ENCODE measurements at regions not wholly inside any gene's neighbourhood (a gene's known extent, or its start where the extent isn't known, plus 50 kb on each side); places are given as distances from the start of the nearest gene placed in this dataset.

GRCh38 chr10:105838392-105838791, 1197.3 kb downstream of the SORCS3 start:
- Histone ChIP-seq H3K36me3 (ENCODE audit: insufficient read depth, low read length) (no peaks in the 10 kb centered on the region), H3K4me3 (ENCODE audit: low read depth, low read length) (peak overlapping the region; percentile 73), H3K27me3 (ENCODE audit: insufficient read depth, low read length) (no peaks in the 10 kb centered on the region; the same call in 1 of the 2 replicates), H3K79me2 (ENCODE audit: control insufficient read depth, insufficient read depth, low read length, unreplicated experiment) (no peaks in the 10 kb centered on the region), H3K27ac (ENCODE audit: low read depth, low read length) (no peak overlapping the region), H2AFZ (ENCODE audit: low read length, unreplicated experiment) (peak overlapping the region; percentile 80), H3K4me1 (ENCODE audit: control insufficient read depth, insufficient read depth, low read length, unreplicated experiment) (no peaks in the 10 kb centered on the region)

- Histone ChIP-seq H3K36me3 (ENCODE audit: insufficient read depth, low read length) (no peaks in the 10 kb centered on the region), H2AFZ (ENCODE audit: low read length, unreplicated experiment) (peak overlapping the region; percentile 80), H3K79me2 (ENCODE audit: control insufficient read depth, insufficient read depth, low read length, unreplicated experiment) (no peaks in the 10 kb centered on the region), H3K27ac (ENCODE audit: low read depth, low read length) (no peak overlapping the region), H3K4me3 (ENCODE audit: low read depth, low read length) (peak overlapping the region; percentile 73), H3K4me1 (ENCODE audit: control insufficient read depth, insufficient read depth, low read length, unreplicated experiment) (no peaks in the 10 kb centered on the region), H3K27me3 (ENCODE audit: insufficient read depth, low read length) (no peaks in the 10 kb centered on the region; the same call in 1 of the 2 replicates)
Measured at GRCh38 chr10:105837951-105838350, 1196.9 kb downstream of the SORCS3 start.

GRCh38 chr10:105834261-105835059, 1193.4 kb downstream of the SORCS3 start:
- Histone ChIP-seq H2AFZ (ENCODE audit: low read length, unreplicated experiment) (no peak overlapping the region), H3K27me3 (ENCODE audit: insufficient read depth, low read length) (no peaks in the 10 kb centered on the region), H3K36me3 (ENCODE audit: insufficient read depth, low read length) (no peaks in the 10 kb centered on the region), H3K4me1 (ENCODE audit: control insufficient read depth, insufficient read depth, low read length, unreplicated experiment) (no peaks in the 10 kb centered on the region), H3K27ac (ENCODE audit: low read depth, low read length) (no peak overlapping the region), H3K79me2 (ENCODE audit: control insufficient read depth, insufficient read depth, low read length, unreplicated experiment) (no peaks in the 10 kb centered on the region), H3K4me3 (ENCODE audit: low read depth, low read length) (no peak overlapping the region)

GRCh38 chr10:105827133-105827532, 1186.0 kb downstream of the SORCS3 start:
- Histone ChIP-seq H3K4me3 (ENCODE audit: low read depth, low read length) (no peak overlapping the region), H3K27ac (ENCODE audit: low read depth, low read length) (no peak overlapping the region), H2AFZ (ENCODE audit: low read length, unreplicated experiment) (no peak overlapping the region), H3K36me3 (ENCODE audit: insufficient read depth, low read length) (no peaks in the 10 kb centered on the region), H3K27me3 (ENCODE audit: insufficient read depth, low read length) (no peaks in the 10 kb centered on the region), H3K79me2 (ENCODE audit: control insufficient read depth, insufficient read depth, low read length, unreplicated experiment) (no peaks in the 10 kb centered on the region), H3K4me1 (ENCODE audit: control insufficient read depth, insufficient read depth, low read length, unreplicated experiment) (no peaks in the 10 kb centered on the region)

- H3K27me3 ChIP-seq (ENCODE audit: insufficient read depth, low read length), result no peaks in the 10 kb centered on the region
- no peak overlapping the region for H3K27ac ChIP-seq (ENCODE audit: low read depth, low read length)
- H3K4me3 ChIP-seq (ENCODE audit: low read depth, low read length), result no peak overlapping the region
- no peaks in the 10 kb centered on the region for H3K4me1 ChIP-seq (ENCODE audit: control insufficient read depth, insufficient read depth, low read length, unreplicated experiment)
- no peak overlapping the region for H2AFZ ChIP-seq (ENCODE audit: low read length, unreplicated experiment)
- H3K36me3 ChIP-seq (ENCODE audit: insufficient read depth, low read length), result no peaks in the 10 kb centered on the region
- H3K79me2 ChIP-seq (ENCODE audit: control insufficient read depth, insufficient read depth, low read length, unreplicated experiment), result no peaks in the 10 kb centered on the region
Measured at GRCh38 chr10:105807935-105808587, 1167.0 kb downstream of the SORCS3 start.

GRCh38 chr10:105803206-105803605, 1162.1 kb downstream of the SORCS3 start:
- Histone ChIP-seq H3K79me2 (ENCODE audit: control insufficient read depth, insufficient read depth, low read length, unreplicated experiment) (no peaks in the 10 kb centered on the region), H3K27ac (ENCODE audit: low read depth, low read length) (no peak overlapping the region), H3K4me1 (ENCODE audit: control insufficient read depth, insufficient read depth, low read length, unreplicated experiment) (no peaks in the 10 kb centered on the region), H3K36me3 (ENCODE audit: insufficient read depth, low read length) (no peaks in the 10 kb centered on the region), H2AFZ (ENCODE audit: low read length, unreplicated experiment) (no peak overlapping the region), H3K4me3 (ENCODE audit: low read depth, low read length) (no peak overlapping the region), H3K27me3 (ENCODE audit: insufficient read depth, low read length) (no peaks in the 10 kb centered on the region; the same call in 1 of the 2 replicates)

- H3K27ac ChIP-seq (ENCODE audit: low read depth, low read length), result no peak overlapping the region
- H3K4me1 ChIP-seq (ENCODE audit: control insufficient read depth, insufficient read depth, low read length, unreplicated experiment), result no peaks in the 10 kb centered on the region
- H3K79me2 ChIP-seq (ENCODE audit: control insufficient read depth, insufficient read depth, low read length, unreplicated experiment), result no peaks in the 10 kb centered on the region
- H3K27me3 ChIP-seq (ENCODE audit: insufficient read depth, low read length), result no peaks in the 10 kb centered on the region; the same call in 1 of the 2 replicates
- H3K36me3 ChIP-seq (ENCODE audit: insufficient read depth, low read length), result no peaks in the 10 kb centered on the region
- H3K4me3 ChIP-seq (ENCODE audit: low read depth, low read length), result no peak overlapping the region
- no peak overlapping the region for H2AFZ ChIP-seq (ENCODE audit: low read length, unreplicated experiment)
Measured at GRCh38 chr10:105800641-105801040, 1159.6 kb downstream of the SORCS3 start.

GRCh38 chr10:105798328-105798889, 1157.3 kb downstream of the SORCS3 start:
- Histone ChIP-seq H3K27me3 (ENCODE audit: insufficient read depth, low read length) (no peaks in the 10 kb centered on the region; the same call in 1 of the 2 replicates), H2AFZ (ENCODE audit: low read length, unreplicated experiment) (no peak overlapping the region), H3K4me1 (ENCODE audit: control insufficient read depth, insufficient read depth, low read length, unreplicated experiment) (no peaks in the 10 kb centered on the region), H3K36me3 (ENCODE audit: insufficient read depth, low read length) (no peaks in the 10 kb centered on the region), H3K4me3 (ENCODE audit: low read depth, low read length) (no peak overlapping the region), H3K79me2 (ENCODE audit: control insufficient read depth, insufficient read depth, low read length, unreplicated experiment) (no peaks in the 10 kb centered on the region), H3K27ac (ENCODE audit: low read depth, low read length) (no peak overlapping the region)

- H2AFZ ChIP-seq (ENCODE audit: low read length, unreplicated experiment), result no peak overlapping the region
- no peaks in the 10 kb centered on the region; the same call in 1 of the 2 replicates for H3K27me3 ChIP-seq (ENCODE audit: insufficient read depth, low read length)
- H3K4me1 ChIP-seq (ENCODE audit: control insufficient read depth, insufficient read depth, low read length, unreplicated experiment), result no peaks in the 10 kb centered on the region
- H3K4me3 ChIP-seq (ENCODE audit: low read depth, low read length), result no peak overlapping the region
- no peaks in the 10 kb centered on the region for H3K36me3 ChIP-seq (ENCODE audit: insufficient read depth, low read length)
- no peaks in the 10 kb centered on the region for H3K79me2 ChIP-seq (ENCODE audit: control insufficient read depth, insufficient read depth, low read length, unreplicated experiment)
- no peak overlapping the region for H3K27ac ChIP-seq (ENCODE audit: low read depth, low read length)
Measured at GRCh38 chr10:105797234-105797890, 1156.3 kb downstream of the SORCS3 start.

- no peak overlapping the region for H3K4me3 ChIP-seq (ENCODE audit: low read depth, low read length)
- H3K4me1 ChIP-seq (ENCODE audit: control insufficient read depth, insufficient read depth, low read length, unreplicated experiment), result no peaks in the 10 kb centered on the region
- H3K79me2 ChIP-seq (ENCODE audit: control insufficient read depth, insufficient read depth, low read length, unreplicated experiment), result no peaks in the 10 kb centered on the region
- no peak overlapping the region for H3K27ac ChIP-seq (ENCODE audit: low read depth, low read length)
- no peaks in the 10 kb centered on the region for H3K27me3 ChIP-seq (ENCODE audit: insufficient read depth, low read length)
- H3K36me3 ChIP-seq (ENCODE audit: insufficient read depth, low read length), result no peaks in the 10 kb centered on the region
- H2AFZ ChIP-seq (ENCODE audit: low read length, unreplicated experiment), result no peak overlapping the region
Measured at GRCh38 chr10:105793071-105793470, 1152.0 kb downstream of the SORCS3 start.

Measured in ACC112 (cell line).